Lower leg skin (tissue), 4 donors: ENCODE measurements at regions not wholly inside any gene's neighbourhood (a gene's known extent, or its start where the extent isn't known, plus 50 kb on each side); places are given as distances from the start of the nearest gene placed in this dataset.
A peak's percentile ranks its signal among the peaks of the same experiment; 100 is the strongest.

Experiments used
- DNase-seq, 2 donors: peaks; one replicate each; pipeline ENCODE4 v3.0.0-alpha.2; 2019; ENCODE audit warnings: low spot score in 2 of 2
- H3K4me3 ChIP-seq: fragments of 200-600 bp; sonication (generic); 2 replicates; pipeline ENCODE4 v1.5.1; 2017; ENCODE audit warnings: mild to moderate bottlenecking, low read depth; ENCODE audit not compliant: poor library complexity, severe bottlenecking
- POLR2A ChIP-seq, 2 donors: fragments of 450-650 bp; IDR thresholded peaks; one replicate each; pipeline ENCODE4 v1.6.1; 2016 to 2017; ENCODE audit warnings: antibody characterized with exemption in 2 of 2, mild to moderate bottlenecking in 1 of 2, moderate library complexity in 1 of 2
- WGBS, 2 donors: methylation state at CpG; one replicate each; pipeline ENCODE4 v1.1.5; 2018; 5-methylcytosine and 5-hydroxymethylcytosine counted together
- intact Hi-C: fragments of 100-400 bp; cut with DNase I; formaldehyde crosslinking; loops from one replicate; pipeline ENCODE4 v1.15.0; 2023; ENCODE audit warnings: low total_unique reads
- TF ChIP-seq, protein P1 (sequence below), 3 donors: fragments of 450-650 bp; IDR thresholded peaks; one replicate each; pipeline ENCODE4 v1.5.1; 2016; ENCODE audit warnings: antibody characterized with exemption in 3 of 3, mild to moderate bottlenecking in 3 of 3, moderate library complexity in 2 of 3

GRCh38 chr2:37829616-37830395 lies 95.3 kb upstream of the RMDN2 start:
- TF ChIP-seq, protein P1, sequence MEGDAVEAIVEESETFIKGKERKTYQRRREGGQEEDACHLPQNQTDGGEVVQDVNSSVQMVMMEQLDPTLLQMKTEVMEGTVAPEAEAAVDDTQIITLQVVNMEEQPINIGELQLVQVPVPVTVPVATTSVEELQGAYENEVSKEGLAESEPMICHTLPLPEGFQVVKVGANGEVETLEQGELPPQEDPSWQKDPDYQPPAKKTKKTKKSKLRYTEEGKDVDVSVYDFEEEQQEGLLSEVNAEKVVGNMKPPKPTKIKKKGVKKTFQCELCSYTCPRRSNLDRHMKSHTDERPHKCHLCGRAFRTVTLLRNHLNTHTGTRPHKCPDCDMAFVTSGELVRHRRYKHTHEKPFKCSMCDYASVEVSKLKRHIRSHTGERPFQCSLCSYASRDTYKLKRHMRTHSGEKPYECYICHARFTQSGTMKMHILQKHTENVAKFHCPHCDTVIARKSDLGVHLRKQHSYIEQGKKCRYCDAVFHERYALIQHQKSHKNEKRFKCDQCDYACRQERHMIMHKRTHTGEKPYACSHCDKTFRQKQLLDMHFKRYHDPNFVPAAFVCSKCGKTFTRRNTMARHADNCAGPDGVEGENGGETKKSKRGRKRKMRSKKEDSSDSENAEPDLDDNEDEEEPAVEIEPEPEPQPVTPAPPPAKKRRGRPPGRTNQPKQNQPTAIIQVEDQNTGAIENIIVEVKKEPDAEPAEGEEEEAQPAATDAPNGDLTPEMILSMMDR (IDR thresholded peaks at IDR 0.05) = no peak
- TF ChIP-seq POLR2A (IDR thresholded peaks at IDR 0.05) = no peak
- no peak overlapping the region for H3K4me3 ChIP-seq
- intact Hi-C loops = loop anchor here (5.0 kb wide), 1 partner anchor 418 kb away; no protein-coding TSS in a partner anchor
- peak in 1 of 2 donors; percentile 28 for DNase-seq
- WGBS, 2 donors = 33 to 70% methylated on average over 6 of the region's 6 CpGs

- peak in 1 of 2 donors; percentile 12 for DNase-seq
- WGBS, 2 donors = 91% methylated on average over 2 of the region's 2 CpGs
- TF ChIP-seq, protein P1 (IDR thresholded peaks at IDR 0.05) = no peak
- TF ChIP-seq POLR2A (IDR thresholded peaks at IDR 0.05) = no peak
- intact Hi-C loops = loop anchor here (5.0 kb wide), 1 partner anchor 418 kb away; no protein-coding TSS in a partner anchor
- no peak overlapping the region for H3K4me3 ChIP-seq
These were observed 94.5 kb upstream of the RMDN2 start for GRCh38 chr2:37830636-37831035.

DNA sequence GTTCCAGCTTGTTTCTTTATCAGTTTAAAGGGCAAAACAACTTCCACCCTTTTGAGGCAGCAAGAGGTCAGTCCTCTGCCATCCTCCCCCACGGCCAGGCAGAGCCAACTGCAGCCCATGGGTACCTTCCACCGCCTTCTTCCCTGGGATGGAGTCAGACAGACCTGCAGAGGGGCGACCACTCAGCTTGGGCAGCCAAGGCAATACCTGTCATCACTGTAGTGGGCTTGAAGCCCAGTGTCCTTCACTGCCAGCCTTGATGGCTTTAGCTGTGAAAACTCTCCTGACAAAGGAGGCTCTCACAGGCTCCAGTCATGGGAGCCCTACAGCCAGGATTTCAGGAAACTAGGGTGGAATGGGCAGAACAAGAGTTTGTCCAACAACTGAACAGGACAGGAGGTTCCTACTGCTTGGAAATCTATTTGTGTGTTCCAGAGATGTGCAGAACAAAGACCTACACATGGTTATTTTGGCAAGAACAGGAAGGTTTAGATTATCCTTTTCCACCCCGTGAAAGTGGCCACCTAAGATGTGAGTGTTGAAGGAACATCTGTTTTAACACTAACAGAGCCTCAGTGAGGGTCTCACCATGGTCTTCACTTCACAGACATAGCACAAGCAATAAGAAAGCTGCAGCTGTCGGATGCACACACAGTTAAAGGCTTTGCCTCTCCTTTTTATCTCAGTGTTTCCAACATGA lies 93.9 kb upstream of the RMDN2 start:
- WGBS, 2 donors = 89 to 93% methylated on average over 5 of the region's 5 CpGs
- TF ChIP-seq POLR2A (IDR thresholded peaks at IDR 0.05) = no peak
- TF ChIP-seq, protein P1 (IDR thresholded peaks at IDR 0.05) = no peak
- intact Hi-C loops = loop anchor here (5.0 kb wide), 1 partner anchor 419 kb away; no protein-coding TSS in a partner anchor
- H3K4me3 ChIP-seq = no peak overlapping the region
- DNase-seq = peak in 1 of 2 donors; percentile 78

DNA sequence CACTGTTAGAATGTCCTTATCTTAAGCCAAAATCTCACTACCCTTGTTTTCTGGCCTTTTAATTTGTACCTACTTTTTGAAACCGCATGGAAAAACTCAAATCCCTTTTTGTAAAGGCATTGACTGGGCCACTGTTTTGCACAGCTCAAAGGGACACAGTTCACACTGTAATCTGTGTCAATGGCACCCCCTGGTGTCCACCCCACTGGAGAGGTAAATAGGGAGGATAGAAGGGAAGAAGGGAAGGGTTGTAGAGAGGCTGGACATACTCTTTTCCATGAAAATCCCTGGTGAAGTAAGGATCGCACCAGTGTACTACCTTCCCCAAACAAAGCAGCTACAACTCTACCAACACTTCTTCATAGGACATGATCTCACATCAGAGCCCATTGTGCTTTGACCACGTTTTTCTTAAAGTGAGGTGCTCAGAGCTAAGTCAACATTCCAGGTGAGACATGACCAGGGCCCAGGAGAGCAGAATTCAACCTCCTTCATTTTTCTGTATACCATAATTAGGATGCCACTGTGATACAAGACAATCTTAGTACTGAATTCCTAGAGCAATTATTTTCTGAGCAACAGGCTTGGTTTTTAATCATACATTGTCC lies 92.4 kb upstream of the RMDN2 start:
- peak; percentile 89 to 97 for DNase-seq
- intact Hi-C loops = loop anchor here (5.0 kb wide), 1 partner anchor 420 kb away; no protein-coding TSS in a partner anchor
- 46 to 47% methylated on average over 3 of the region's 3 CpGs for WGBS, 2 donors
- TF ChIP-seq POLR2A (IDR thresholded peaks at IDR 0.05) = no peak
- TF ChIP-seq, protein P1 (IDR thresholded peaks at IDR 0.05) = peak in 1 of 3 donors; percentile 69
- no peak overlapping the region for H3K4me3 ChIP-seq

DNA sequence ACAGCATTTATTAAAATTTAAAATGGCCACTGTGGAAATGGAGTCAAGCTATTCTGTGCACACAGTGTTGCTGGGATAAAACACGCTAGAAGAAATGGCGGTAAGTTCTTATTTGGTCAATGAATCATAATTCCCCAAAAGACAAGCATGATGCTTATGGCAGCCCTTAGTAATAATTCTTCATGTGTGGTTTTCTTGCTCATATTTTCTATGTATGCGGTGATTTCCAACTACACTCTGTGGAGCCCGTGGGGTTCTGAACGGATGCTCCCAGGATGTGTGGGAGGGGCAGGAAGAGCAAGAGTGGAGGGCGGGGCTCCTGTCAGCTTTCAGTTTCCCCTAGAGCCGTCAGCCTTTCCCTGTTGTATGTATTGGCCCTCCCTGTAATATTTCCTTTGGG lies 91.7 kb upstream of the RMDN2 start:
- 40 to 41% methylated on average over 7 of the region's 7 CpGs for WGBS, 2 donors
- TF ChIP-seq POLR2A (IDR thresholded peaks at IDR 0.05) = no peak
- TF ChIP-seq, protein P1 (IDR thresholded peaks at IDR 0.05) = no peak
- H3K4me3 ChIP-seq = no peak overlapping the region
- intact Hi-C loops = loop anchor here (5.0 kb wide), 1 partner anchor 421 kb away; no protein-coding TSS in a partner anchor
- DNase-seq = peak in 1 of 2 donors; percentile 15
